ENCODE measurements at regions not wholly inside any gene's neighbourhood (a gene's known extent, or its start where the extent isn't known, plus 50 kb on each side); places are given as distances from the start of the nearest gene placed in this dataset.
"Not testable (repeated sequence)": the region's sequence is repeated elsewhere in the genome, so short reads cannot be mapped to it uniquely, and the experiment has no call there.

- no peaks in the 10 kb centered on the region for H3K4me1 ChIP-seq (replicated peaks)
- H3K4me3 ChIP-seq: no peak overlapping the region
- no peaks in the 10 kb centered on the region for H3K27me3 ChIP-seq (replicated peaks; ENCODE audit: insufficient read depth)
- 75% methylated on average over 1 of the region's 1 CpG for WGBS
- no peak for TF ChIP-seq CTCF (IDR thresholded peaks at IDR 0.05)
- no peak for TF ChIP-seq POLR2A (IDR thresholded peaks at IDR 0.05)
- no peak for TF ChIP-seq POLR2AphosphoS5 (IDR thresholded peaks at IDR 0.05)
- no peaks in the 10 kb centered on the region for H3K36me3 ChIP-seq
- no peak overlapping the region for H3K27ac ChIP-seq
- H3K9me3 ChIP-seq: no peaks in the 10 kb centered on the region
- intact Hi-C loops (cut with DNase I): no loop called here
- no peak for DNase-seq (ENCODE audit: low spot score)
Measured at GRCh38 chr16:79949417-79949816, 348.9 kb upstream of the MAF start.

GRCh38 chr16:79947771-79948170, 347.2 kb upstream of the MAF start:
- Histone ChIP-seq H3K27ac (no peak overlapping the region), H3K4me1 (replicated peaks) (no peaks in the 10 kb centered on the region), H3K36me3 (no peaks in the 10 kb centered on the region), H3K9me3 (no peaks in the 10 kb centered on the region), H3K4me3 (no peak overlapping the region), H3K27me3 (replicated peaks; ENCODE audit: insufficient read depth) (no peaks in the 10 kb centered on the region)
- DNase-seq (ENCODE audit: low spot score): no peak
- WGBS: 88% methylated on average over 3 of the region's 3 CpGs
- intact Hi-C loops (cut with DNase I): no loop called here
- TF ChIP-seq POLR2A (IDR thresholded peaks at IDR 0.05): no peak
- TF ChIP-seq CTCF (IDR thresholded peaks at IDR 0.05): no peak
- no peak for TF ChIP-seq POLR2AphosphoS5 (IDR thresholded peaks at IDR 0.05)

GRCh38 chr16:79946252-79946651, 345.7 kb upstream of the MAF start:
- DNase-seq (ENCODE audit: low spot score): no peak
- H3K27me3 ChIP-seq (replicated peaks; ENCODE audit: insufficient read depth): no peaks in the 10 kb centered on the region
- H3K4me3 ChIP-seq: no peak overlapping the region
- H3K4me1 ChIP-seq (replicated peaks): no peaks in the 10 kb centered on the region
- 97% methylated on average over 2 of the region's 2 CpGs for WGBS
- no peaks in the 10 kb centered on the region for H3K36me3 ChIP-seq
- intact Hi-C loops (cut with DNase I): no loop called here
- TF ChIP-seq CTCF (IDR thresholded peaks at IDR 0.05) (no peak), POLR2A (IDR thresholded peaks at IDR 0.05) (no peak), POLR2AphosphoS5 (IDR thresholded peaks at IDR 0.05) (no peak)
- no peak overlapping the region for H3K27ac ChIP-seq
- H3K9me3 ChIP-seq: no peaks in the 10 kb centered on the region

- Histone ChIP-seq H3K27me3 (replicated peaks; ENCODE audit: insufficient read depth) (no peaks in the 10 kb centered on the region), H3K4me3 (no peak overlapping the region), H3K9me3 (no peaks in the 10 kb centered on the region), H3K27ac (no peak overlapping the region), H3K36me3 (no peaks in the 10 kb centered on the region), H3K4me1 (replicated peaks) (no peaks in the 10 kb centered on the region)
- intact Hi-C loops (cut with DNase I): no loop called here
- TF ChIP-seq CTCF (IDR thresholded peaks at IDR 0.05) (no peak), POLR2A (IDR thresholded peaks at IDR 0.05) (no peak), POLR2AphosphoS5 (IDR thresholded peaks at IDR 0.05) (no peak)
- WGBS: 74% methylated on average over 3 of the region's 3 CpGs
- DNase-seq (ENCODE audit: low spot score): no peak
Measured at GRCh38 chr16:79943736-79944135, 343.2 kb upstream of the MAF start.

- DNase-seq (ENCODE audit: low spot score): no peak
- Histone ChIP-seq H3K27me3 (replicated peaks; ENCODE audit: insufficient read depth) (no peaks in the 10 kb centered on the region), H3K9me3 (no peaks in the 10 kb centered on the region), H3K27ac (no peak overlapping the region), H3K4me1 (replicated peaks) (no peaks in the 10 kb centered on the region), H3K36me3 (no peaks in the 10 kb centered on the region), H3K4me3 (no peak overlapping the region)
- intact Hi-C loops (cut with DNase I): no loop called here
- no peak for TF ChIP-seq POLR2A (IDR thresholded peaks at IDR 0.05)
- TF ChIP-seq CTCF (IDR thresholded peaks at IDR 0.05): no peak
- TF ChIP-seq POLR2AphosphoS5 (IDR thresholded peaks at IDR 0.05): no peak
- WGBS: 66% methylated on average over 4 of the region's 4 CpGs
Measured at GRCh38 chr16:79938575-79938974, 338.0 kb upstream of the MAF start.

GRCh38 chr16:79937671-79938070, 337.1 kb upstream of the MAF start:
- intact Hi-C loops (cut with DNase I); H3K4me1 ChIP-seq (replicated peaks); H3K27me3 ChIP-seq (replicated peaks; ENCODE audit: insufficient read depth); H3K9me3 ChIP-seq; H3K36me3 ChIP-seq; DNase-seq (ENCODE audit: low spot score); H3K4me3 ChIP-seq; H3K27ac ChIP-seq: not testable (repeated sequence)
